ENCODE measurements at regions not wholly inside any gene's neighbourhood (a gene's known extent, or its start where the extent isn't known, plus 50 kb on each side); places are given as distances from the start of the nearest gene placed in this dataset.

- DNase-seq (ENCODE audit: low spot score): no peak
- FAIRE-seq: no peak
- ATAC-seq: peak; percentile 31; the same call in 1 of the 3 replicates
Observed at GRCh38 chr7:156466272-156466671, 174.3 kb upstream of the RNF32 start.

More at GRCh38 chr7:156466272-156466671, 174.3 kb upstream of the RNF32 start:
- ChIA-PET POLR2A (no interaction called here), CTCF (ENCODE audit: low intra/inter-chr PET ratio, low total read pairs) (no interaction called here)
- in situ Hi-C loops (cut with HindIII; ENCODE audit: extremely low pct_ligation_motif_present, low pct_unique_long_range_greater_than_20kb): no loop called here
- H3K79me2 ChIP-seq (ENCODE audit: insufficient read depth, low read length): no peaks in the 10 kb centered on the region
- no peaks in the 10 kb centered on the region for H3K9me3 ChIP-seq (ENCODE audit: low read length)
- H3K4me3 ChIP-seq (replicated peaks in 1 of 3; ENCODE audit: insufficient read depth in 1 of 3, low read depth in 2 of 3, low read length in 3 of 3): no peak overlapping the region
- H3K4me2 ChIP-seq (ENCODE audit: low read depth, low read length): peak overlapping the region; percentile 41
- 18% methylated on average over 13 of the region's 13 CpGs for WGBS (ENCODE audit: low lambda C conversion rate)
- H3K27ac ChIP-seq (ENCODE audit: extremely low read length, insufficient read depth, low read length): no peak overlapping the region
- peaks cover 20% of the 10 kb centered on the region for H3K4me1 ChIP-seq (ENCODE audit: insufficient read depth, low read length)
- intact Hi-C loops (cut with micrococcal nuclease; ENCODE audit: unreplicated experiment): no loop called here
- TF ChIP-seq ZNF263 (CRISPR knock-in tag; IDR thresholded peaks at IDR 0.05) (no peak), ZFYVE20 (CRISPR knock-in tag; IDR thresholded peaks at IDR 0.05; ENCODE audit: borderline replicate concordance, low read depth) (no peak), EP300 (IDR thresholded peaks at IDR 0.05; ENCODE audit: low read depth in 2 of 2, low read length in 2 of 2) (no peak), EP300 (CRISPR knock-in tag; IDR thresholded peaks at IDR 0.05; ENCODE audit: borderline replicate concordance) (no peak), ZNF556 (CRISPR knock-in tag; IDR thresholded peaks at IDR 0.05; ENCODE audit: borderline replicate concordance) (no peak), SCMH1 (CRISPR knock-in tag; IDR thresholded peaks at IDR 0.05; ENCODE audit: borderline replicate concordance) (no peak), SYNCRIP (IDR thresholded peaks at IDR 0.05; ENCODE audit: insufficient read depth, low read depth, low read length) (no peak), PRPF4 (IDR thresholded peaks at IDR 0.05; ENCODE audit: low read depth, low read length, poor library complexity, severe bottlenecking) (no peak), TBX3 (IDR thresholded peaks at IDR 0.05; ENCODE audit: borderline replicate concordance) (no peak), RCOR2 (CRISPR knock-in tag; IDR thresholded peaks at IDR 0.05) (no peak), MLXIP (CRISPR knock-in tag; IDR thresholded peaks at IDR 0.05; ENCODE audit: borderline replicate concordance) (no peak), DPF2 (CRISPR knock-in tag; IDR thresholded peaks at IDR 0.05; ENCODE audit: borderline replicate concordance, low read depth) (no peak)
- TF ChIP-seq, protein P1, sequence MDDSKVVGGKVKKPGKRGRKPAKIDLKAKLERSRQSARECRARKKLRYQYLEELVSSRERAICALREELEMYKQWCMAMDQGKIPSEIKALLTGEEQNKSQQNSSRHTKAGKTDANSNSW (CRISPR knock-in tag; IDR thresholded peaks at IDR 0.05; ENCODE audit: borderline replicate concordance): no peak
- no peaks in the 10 kb centered on the region for H3K36me3 ChIP-seq (replicated peaks in 1 of 2; ENCODE audit: control insufficient read depth in 1 of 2, insufficient read depth in 2 of 2, low read length in 2 of 2)
- H3K9ac ChIP-seq (ENCODE audit: insufficient read depth, low read depth, low read length): no peak overlapping the region
- H2AFZ ChIP-seq (ENCODE audit: low read length): no peak overlapping the region
- H4K20me1 ChIP-seq (ENCODE audit: insufficient read depth, low read length): no peaks in the 10 kb centered on the region
- H3K27me3 ChIP-seq (ENCODE audit: control insufficient read depth in 1 of 2, insufficient read depth in 2 of 2, low read length in 2 of 2): peaks cover 0 to 40% of the 10 kb centered on the region in 2 experiments; a peak in 2 of 5 replicates
- BruUV-seq (replicated peaks): no TSS peak

Measured in HepG2 (cell line).